Mesenchymal stem cell (in vitro differentiated cells and primary cell): ENCODE measurements at regions not wholly inside any gene's neighbourhood (a gene's known extent, or its start where the extent isn't known, plus 50 kb on each side); places are given as distances from the start of the nearest gene placed in this dataset.

Experiments
- DNase-seq: peaks from one replicate; pipeline ENCODE4 v3.0.0-alpha.2; 2013
- H2AFZ ChIP-seq: one replicate; pipeline ENCODE4 v1.6.1; 2013; ENCODE audit warnings: low read depth, mild to moderate bottlenecking, control low read depth, inconsistent platforms, low read length, moderate library complexity
- H2AK5ac ChIP-seq: 2 replicates; pipeline ENCODE4 v1.6.1; 2013; ENCODE audit warnings: low read length, moderate library complexity, mild to moderate bottlenecking, inconsistent platforms; ENCODE audit not compliant: severe bottlenecking
- H2BK120ac ChIP-seq: one replicate; pipeline ENCODE4 v1.6.1; 2013; ENCODE audit warnings: low read depth, mild to moderate bottlenecking, inconsistent platforms, low read length, moderate library complexity
- H2BK12ac ChIP-seq, 2 experiments: one replicate each; pipeline ENCODE4 v1.6.1; 2013; ENCODE audit warnings: inconsistent platforms in 2 of 2, low read length in 2 of 2, mild to moderate bottlenecking in 2 of 2, moderate library complexity in 2 of 2, control low read depth in 1 of 2
- H2BK15ac ChIP-seq: one replicate; pipeline ENCODE4 v1.6.1; 2013; ENCODE audit warnings: mild to moderate bottlenecking, low read depth, inconsistent platforms; ENCODE audit not compliant: poor library complexity, severe bottlenecking
- H2BK5ac ChIP-seq: 2 replicates; pipeline ENCODE4 v1.6.1; 2013; ENCODE audit warnings: low read depth, mild to moderate bottlenecking, low read length, control low read depth, inconsistent platforms; ENCODE audit not compliant: poor library complexity, severe bottlenecking
- H3K14ac ChIP-seq, 2 experiments: one replicate each; pipeline ENCODE4 v1.6.1; 2013; ENCODE audit warnings: inconsistent platforms in 2 of 2, low read length in 2 of 2, control low read depth in 1 of 2, mild to moderate bottlenecking in 1 of 2, moderate library complexity in 1 of 2
- H3K18ac ChIP-seq, 2 experiments: one replicate each; pipeline ENCODE4 v1.6.1; 2013; ENCODE audit warnings: inconsistent platforms in 2 of 2, low read length in 2 of 2, control low read depth in 1 of 2, low read depth in 1 of 2, mild to moderate bottlenecking in 1 of 2
- H3K23ac ChIP-seq, 2 experiments: one replicate each; pipeline ENCODE4 v1.6.1; 2013; ENCODE audit warnings: inconsistent platforms in 2 of 2, low read length in 2 of 2, mild to moderate bottlenecking in 2 of 2, moderate library complexity in 2 of 2, control low read depth in 1 of 2
- H3K27ac ChIP-seq: 2 replicates; pipeline ENCODE4 v1.5.1; 2013; ENCODE audit warnings: mild to moderate bottlenecking, moderate library complexity, low read length, control low read depth, inconsistent platforms; ENCODE audit not compliant: poor library complexity, severe bottlenecking
- H3K27me3 ChIP-seq, 2 experiments: 2 replicates each; pipeline versions ENCODE4 v1.6.1 to v1.7.0; 2013; ENCODE audit warnings: low read length in 2 of 2, mild to moderate bottlenecking in 2 of 2, moderate library complexity in 2 of 2, control low read depth in 1 of 2, inconsistent platforms in 1 of 2; ENCODE audit not compliant: control insufficient read depth in 1 of 2, insufficient read depth in 1 of 2
- H3K36me3 ChIP-seq, 2 experiments: 2 replicates each; pipeline versions ENCODE4 v1.6.1 to v1.7.0; 2013; ENCODE audit warnings: low read length in 2 of 2, control low read depth in 1 of 2, inconsistent platforms in 1 of 2, low read depth in 1 of 2, mild to moderate bottlenecking in 1 of 2; ENCODE audit not compliant: insufficient read depth in 2 of 2, control insufficient read depth in 1 of 2
- H3K4ac ChIP-seq, 2 experiments: one replicate each; pipeline ENCODE4 v1.6.1; 2013; ENCODE audit warnings: inconsistent platforms in 2 of 2, low read length in 2 of 2, mild to moderate bottlenecking in 2 of 2, moderate library complexity in 2 of 2, control low read depth in 1 of 2, low read depth in 1 of 2
- H3K4me1 ChIP-seq: 2 replicates; pipeline ENCODE4 v1.6.1; 2013; ENCODE audit warnings: low read depth, low read length, control low read depth; ENCODE audit not compliant: control insufficient read depth, insufficient read depth
- H3K4me2 ChIP-seq: 2 replicates; pipeline ENCODE4 v1.6.1; 2013; ENCODE audit warnings: low read length, mild to moderate bottlenecking, inconsistent platforms; ENCODE audit not compliant: poor library complexity, severe bottlenecking
- H3K4me3 ChIP-seq, 2 experiments: 2 replicates each; pipeline versions ENCODE4 v1.5.1 to v1.7.0; 2013; ENCODE audit warnings: low read length in 2 of 2, mild to moderate bottlenecking in 2 of 2, control low read depth in 1 of 2, low read depth in 1 of 2; ENCODE audit not compliant: insufficient read depth in 1 of 2
- H3K79me1 ChIP-seq: replicated peaks from 2 replicates; pipeline ENCODE4 v1.6.1; 2013; ENCODE audit warnings: mild to moderate bottlenecking, control low read depth, low read length, inconsistent platforms; ENCODE audit not compliant: poor library complexity, severe bottlenecking
- H3K9ac ChIP-seq: 2 replicates; pipeline ENCODE4 v1.7.0; 2013; ENCODE audit warnings: mild to moderate bottlenecking, low read length, moderate library complexity
- H3K9me3 ChIP-seq: 2 replicates; pipeline ENCODE4 v1.7.0; 2013; ENCODE audit warnings: mild to moderate bottlenecking, low read length; ENCODE audit not compliant: control insufficient read depth
- H4K8ac ChIP-seq: one replicate; pipeline ENCODE4 v1.6.1; 2013; ENCODE audit warnings: inconsistent platforms, mild to moderate bottlenecking, low read length, moderate library complexity
- H4K91ac ChIP-seq: one replicate; pipeline ENCODE4 v1.6.1; 2013; ENCODE audit warnings: mild to moderate bottlenecking, low read length, inconsistent platforms
- WGBS: methylation state at CpG from one replicate; pipeline ENCODE4 v1.1.7; 2013; ENCODE audit warnings: mixed read lengths; 5-methylcytosine and 5-hydroxymethylcytosine counted together

DNA sequence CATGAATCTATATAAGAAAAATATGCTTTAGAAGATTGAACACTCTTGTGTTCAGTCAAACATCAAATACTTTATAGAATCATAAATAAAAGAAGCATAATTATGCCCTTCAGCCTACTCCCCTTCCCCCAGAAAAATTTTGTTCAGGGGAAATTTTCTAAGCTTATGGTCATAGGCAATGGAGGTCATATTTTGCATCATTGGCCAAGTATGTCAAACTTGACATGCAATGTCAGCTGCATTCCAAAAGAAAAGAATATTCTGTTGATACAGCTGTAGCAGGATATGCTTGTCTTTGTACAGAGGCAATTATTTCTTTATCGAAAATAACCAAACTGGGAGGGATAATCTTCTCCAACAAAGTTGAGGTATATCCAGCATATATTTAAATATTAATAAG is 328.2 kb downstream of the ZIC1 start:
- H3K79me1 ChIP-seq, result no peaks in the 10 kb centered on the region
- H4K91ac ChIP-seq, result no peak overlapping the region
- no peaks in the 10 kb centered on the region for H3K4me1 ChIP-seq
- H3K23ac ChIP-seq, result no peak overlapping the region
- H2BK15ac ChIP-seq, result no peak overlapping the region
- no peak overlapping the region for H4K8ac ChIP-seq
- no peak overlapping the region for H2BK5ac ChIP-seq
- H2AFZ ChIP-seq, result no peak overlapping the region
- no peak overlapping the region for H3K9ac ChIP-seq
- WGBS, result no CpG with 5 or more reads among the region's 1 CpG
- no peak overlapping the region for H3K4ac ChIP-seq
- no peak overlapping the region for H2AK5ac ChIP-seq
- H2BK120ac ChIP-seq, result no peak overlapping the region
- H3K36me3 ChIP-seq, result no peaks in the 10 kb centered on the region
- H3K14ac ChIP-seq, result no peak overlapping the region
- no peak overlapping the region for H3K4me3 ChIP-seq
- no peak overlapping the region for H2BK12ac ChIP-seq
- no peak overlapping the region for H3K27ac ChIP-seq
- no peak overlapping the region for H3K4me2 ChIP-seq
- H3K27me3 ChIP-seq, result no peaks in the 10 kb centered on the region
- DNase-seq, result no peak
- no peaks in the 10 kb centered on the region for H3K9me3 ChIP-seq
- H3K18ac ChIP-seq, result no peak overlapping the region

DNA sequence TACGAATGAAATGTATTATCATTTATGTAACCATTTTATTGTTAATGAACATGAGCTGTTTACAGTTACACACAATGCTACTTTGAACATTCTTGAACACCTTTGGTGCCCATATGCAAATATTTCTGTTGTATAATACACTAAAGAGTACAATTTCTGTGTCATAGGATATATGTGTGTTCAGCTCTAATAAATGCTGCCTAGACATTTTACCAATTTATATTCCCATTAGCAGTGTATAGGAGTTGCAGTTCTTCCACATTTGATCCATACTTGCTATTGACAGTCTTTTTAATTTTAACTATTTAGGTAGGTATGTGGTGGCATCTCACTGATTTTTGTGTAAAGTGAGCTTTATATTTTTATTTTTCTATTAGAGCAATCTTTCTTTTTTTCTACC is 331.8 kb downstream of the ZIC1 start:
- Histone ChIP-seq H3K27me3 (no peaks in the 10 kb centered on the region), H2AK5ac (no peak overlapping the region), H3K4me1 (no peaks in the 10 kb centered on the region), H4K8ac (no peak overlapping the region), H2BK15ac (no peak overlapping the region), H2BK12ac (no peak overlapping the region), H4K91ac (no peak overlapping the region), H3K4me3 (no peak overlapping the region), H3K14ac (no peak overlapping the region), H3K79me1 (no peaks in the 10 kb centered on the region), H2BK120ac (no peak overlapping the region), H3K9me3 (no peaks in the 10 kb centered on the region), H2BK5ac (no peak overlapping the region), H3K4ac (no peak overlapping the region), H3K36me3 (no peaks in the 10 kb centered on the region), H3K23ac (no peak overlapping the region), H3K4me2 (no peak overlapping the region), H2AFZ (no peak overlapping the region), H3K9ac (no peak overlapping the region), H3K27ac (no peak overlapping the region), H3K18ac (no peak overlapping the region)
- WGBS, result no CpG with 5 or more reads among the region's 1 CpG
- DNase-seq, result no peak

DNA sequence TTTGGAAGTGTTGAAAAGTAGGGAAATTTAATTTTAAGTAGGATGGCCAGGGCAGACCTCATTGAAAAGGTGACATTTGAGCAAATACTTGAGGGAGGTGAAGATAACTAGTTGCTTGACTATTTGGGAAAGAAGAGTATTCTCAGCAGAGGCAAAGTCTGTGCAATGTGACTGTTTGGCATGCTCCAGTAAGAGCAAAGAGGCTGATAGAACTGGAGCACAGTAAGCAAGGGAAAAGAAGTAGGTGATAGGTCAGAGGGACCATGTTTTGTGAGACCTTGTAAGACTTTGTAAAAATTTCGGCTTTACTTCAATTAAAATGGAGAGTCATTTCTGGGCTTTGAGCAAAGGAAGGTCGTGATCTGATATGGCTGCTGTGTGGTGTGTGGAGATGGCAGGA is 335.8 kb downstream of the ZIC1 start:
- Histone ChIP-seq H3K9ac (no peak overlapping the region), H3K27ac (no peak overlapping the region), H2BK12ac (no peak overlapping the region), H2AK5ac (no peak overlapping the region), H2BK5ac (no peak overlapping the region), H2BK120ac (no peak overlapping the region), H2BK15ac (no peak overlapping the region), H3K14ac (no peak overlapping the region), H3K9me3 (no peaks in the 10 kb centered on the region), H3K79me1 (no peaks in the 10 kb centered on the region), H2AFZ (no peak overlapping the region), H4K8ac (no peak overlapping the region), H4K91ac (no peak overlapping the region), H3K18ac (no peak overlapping the region), H3K23ac (no peak overlapping the region), H3K4me2 (no peak overlapping the region), H3K4me3 (no peak overlapping the region), H3K36me3 (no peaks in the 10 kb centered on the region), H3K27me3 (no peaks in the 10 kb centered on the region), H3K4me1 (no peaks in the 10 kb centered on the region), H3K4ac (no peak overlapping the region)
- no peak for DNase-seq
- 45% methylated on average over 2 of the region's 2 CpGs for WGBS

DNA sequence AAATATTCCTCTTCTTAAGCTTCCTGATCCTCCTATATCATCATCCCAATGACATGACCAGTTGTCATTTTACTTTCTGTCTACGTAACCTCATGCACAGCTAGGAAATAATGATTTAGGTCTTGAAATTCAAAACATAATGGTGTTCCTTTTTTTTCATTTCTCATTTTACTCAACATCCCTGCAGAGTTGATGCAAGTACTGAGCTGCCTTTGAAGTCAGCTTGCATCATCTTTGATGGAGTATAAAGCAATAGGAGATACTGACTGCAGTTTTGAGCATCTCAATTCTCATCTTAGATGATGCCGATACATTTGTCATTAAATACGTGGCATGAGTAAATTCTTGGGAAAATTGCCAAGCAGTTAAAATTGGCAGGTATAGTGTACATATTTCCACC is 346.1 kb downstream of the ZIC1 start:
- Histone ChIP-seq H3K27ac (no peak overlapping the region), H2AK5ac (no peak overlapping the region), H3K14ac (no peak overlapping the region), H4K8ac (no peak overlapping the region), H4K91ac (no peak overlapping the region), H3K9ac (no peak overlapping the region), H2BK120ac (no peak overlapping the region), H3K23ac (no peak overlapping the region), H3K4me3 (no peak overlapping the region), H3K79me1 (no peaks in the 10 kb centered on the region), H3K36me3 (no peaks in the 10 kb centered on the region), H3K18ac (no peak overlapping the region), H2BK15ac (no peak overlapping the region), H3K4me2 (no peak overlapping the region), H2AFZ (no peak overlapping the region), H3K9me3 (no peaks in the 10 kb centered on the region), H2BK5ac (no peak overlapping the region), H2BK12ac (no peak overlapping the region), H3K4me1 (no peaks in the 10 kb centered on the region), H3K27me3 (no peaks in the 10 kb centered on the region), H3K4ac (no peak overlapping the region)
- no peak for DNase-seq
- 100% methylated on average over 1 of the region's 3 CpGs for WGBS
